ENCODE measurements at regions not wholly inside any gene's neighbourhood (a gene's known extent, or its start where the extent isn't known, plus 50 kb on each side); places are given as distances from the start of the nearest gene placed in this dataset.
"Not testable (repeated sequence)": the region's sequence is repeated elsewhere in the genome, so short reads cannot be mapped to it uniquely, and the experiment has no call there.

GRCh38 chr13:84697591-84697990 lies 815.3 kb upstream of the SLITRK1 start:
- DNase-seq = not testable (repeated sequence)

- no peak for DNase-seq
Observed at GRCh38 chr13:84686973-84687372, 804.7 kb upstream of the SLITRK1 start.

GRCh38 chr13:84686458-84686857 lies 804.2 kb upstream of the SLITRK1 start:
- DNase-seq = no peak

GRCh38 chr13:84684804-84685203 lies 802.5 kb upstream of the SLITRK1 start:
- DNase-seq = no peak

- DNase-seq = no peak
Observed at GRCh38 chr13:84684048-84684662, 801.9 kb upstream of the SLITRK1 start.

- DNase-seq = no peak
Observed at GRCh38 chr13:84683448-84683847, 801.2 kb upstream of the SLITRK1 start.

- no peak for DNase-seq
Observed at GRCh38 chr13:84677836-84678235, 795.6 kb upstream of the SLITRK1 start.

GRCh38 chr13:84672616-84673015 lies 790.3 kb upstream of the SLITRK1 start:
- no peak for DNase-seq

- no peak for DNase-seq
Observed at GRCh38 chr13:84670245-84670644, 788.0 kb upstream of the SLITRK1 start.

GRCh38 chr13:84668637-84669036 lies 786.4 kb upstream of the SLITRK1 start:
- DNase-seq = no peak

GRCh38 chr13:84662491-84662890 lies 780.2 kb upstream of the SLITRK1 start:
- no peak for DNase-seq

GRCh38 chr13:84661718-84662117 lies 779.4 kb upstream of the SLITRK1 start:
- DNase-seq = no peak

- DNase-seq = no peak
Observed at GRCh38 chr13:84659359-84659661, 777.0 kb upstream of the SLITRK1 start.

GRCh38 chr13:84658491-84659358 lies 776.5 kb upstream of the SLITRK1 start:
- DNase-seq = no peak

GRCh38 chr13:84655677-84656076 lies 773.4 kb upstream of the SLITRK1 start:
- DNase-seq = peak; percentile 58

GRCh38 chr13:84654654-84655275 lies 772.5 kb upstream of the SLITRK1 start:
- DNase-seq = no peak

- DNase-seq = no peak
Observed at GRCh38 chr13:84653915-84654534, 771.8 kb upstream of the SLITRK1 start.

GRCh38 chr13:84651705-84652104 lies 769.4 kb upstream of the SLITRK1 start:
- DNase-seq = no peak

- no peak for DNase-seq
Observed at GRCh38 chr13:84651288-84651687, 769.0 kb upstream of the SLITRK1 start.

GRCh38 chr13:84649853-84650252 lies 767.6 kb upstream of the SLITRK1 start:
- DNase-seq = no peak

GRCh38 chr13:84648069-84648640 lies 765.9 kb upstream of the SLITRK1 start:
- no peak for DNase-seq

GRCh38 chr13:84646957-84647356 lies 764.7 kb upstream of the SLITRK1 start:
- no peak for DNase-seq

All from KG1 (cell line).